Smooth muscle cell (in vitro differentiated cells): ENCODE measurements at regions not wholly inside any gene's neighbourhood (a gene's known extent, or its start where the extent isn't known, plus 50 kb on each side); places are given as distances from the start of the nearest gene placed in this dataset.

ENCODE experiments used
- DNase-seq: peaks from one replicate; lab custom pipeline; 2025; ENCODE audit not compliant: unreplicated experiment; lab: John Stamatoyannopoulos, UW
- H2AFZ ChIP-seq: fragments of 200-600 bp; sonication (generic); 2 replicates; pipeline ENCODE4 v1.6.0; 2016; ENCODE audit warnings: antibody characterized with exemption, low read depth, mild to moderate bottlenecking
- H3F3A ChIP-seq: fragments of 200-600 bp; sonication (generic); 2 replicates; pipeline ENCODE4 v1.6.0; 2017; ENCODE audit warnings: antibody characterized with exemption, low read depth
- H3K27ac ChIP-seq: fragments of 200-600 bp; sonication (generic); 2 replicates; pipeline ENCODE4 v1.5.1; 2016; ENCODE audit warnings: low read depth, mild to moderate bottlenecking
- H3K27me3 ChIP-seq: fragments of 200-600 bp; sonication (generic); 2 replicates; pipeline ENCODE4 v1.6.1; 2016; ENCODE audit warnings: low read depth, mild to moderate bottlenecking
- H3K36me3 ChIP-seq: fragments of 200-600 bp; sonication (generic); 2 replicates; pipeline ENCODE4 v1.5.1; 2016; ENCODE audit warnings: low read depth
- H3K4me1 ChIP-seq: fragments of 200-600 bp; sonication (generic); 2 replicates; pipeline ENCODE4 v1.5.1; 2016; ENCODE audit warnings: low read depth
- H3K4me2 ChIP-seq: fragments of 200-600 bp; sonication (generic); 2 replicates; pipeline ENCODE4 v1.6.0; 2016; ENCODE audit warnings: mild to moderate bottlenecking
- H3K4me3 ChIP-seq: fragments of 200-600 bp; sonication (generic); 2 replicates; pipeline ENCODE4 v1.5.1; 2016; ENCODE audit warnings: mild to moderate bottlenecking
- H3K79me2 ChIP-seq: fragments of 200-600 bp; sonication (generic); 2 replicates; pipeline ENCODE4 v1.6.0; 2016; ENCODE audit warnings: low read depth, mild to moderate bottlenecking
- H3K9ac ChIP-seq: fragments of 200-600 bp; sonication (generic); 2 replicates; pipeline ENCODE4 v1.6.0; 2016; ENCODE audit warnings: low read depth
- H3K9me3 ChIP-seq: fragments of 200-600 bp; sonication (generic); replicated peaks from 2 replicates; pipeline ENCODE4 v1.5.1; 2016; ENCODE audit warnings: low read depth
- H4K20me1 ChIP-seq: fragments of 200-600 bp; sonication (generic); 2 replicates; pipeline ENCODE4 v1.6.0; 2016; ENCODE audit warnings: low read depth
- WGBS: methylation state at CpG from one replicate; pipeline ENCODE4 v1.1.7; 2016; ENCODE audit warnings: low lambda C conversion rate; 5-methylcytosine and 5-hydroxymethylcytosine counted together
- TF ChIP-seq, protein P1 (sequence below): fragments of 200-600 bp; sonication (generic); IDR thresholded peaks from 2 replicates; pipeline ENCODE4 v1.5.1; 2017; ENCODE audit warnings: borderline replicate concordance, mild to moderate bottlenecking, antibody characterized with exemption; ENCODE audit not compliant: insufficient read depth, poor library complexity, severe bottlenecking

DNA sequence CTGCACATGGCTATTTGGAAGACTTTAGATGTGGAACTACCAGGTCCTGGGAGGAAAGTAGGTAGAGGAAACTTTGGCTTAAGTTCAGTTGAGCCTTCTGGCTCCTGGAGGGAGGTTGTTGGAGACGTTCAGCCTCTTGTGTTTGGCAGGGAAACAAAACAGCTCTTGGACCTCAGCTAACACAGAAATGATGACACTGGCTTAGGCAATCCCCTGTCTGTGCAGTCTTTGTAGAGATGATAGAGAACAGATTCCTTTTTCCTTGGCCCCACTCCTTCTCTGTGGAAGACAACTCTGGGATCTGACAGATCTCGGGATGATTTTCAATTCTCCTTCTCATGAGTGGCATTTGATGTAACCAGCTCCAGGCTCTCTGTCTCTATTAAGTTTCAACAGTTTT lies 428.5 kb downstream of the TMEM135 start:
- H3K79me2 ChIP-seq: no peaks in the 10 kb centered on the region
- H3K9ac ChIP-seq: no peak overlapping the region
- no peak for DNase-seq
- H2AFZ ChIP-seq: peak overlapping the region; percentile 29
- WGBS: 33% methylated on average over 2 of the region's 2 CpGs
- no peak overlapping the region for H3K4me3 ChIP-seq
- H3K9me3 ChIP-seq: no peaks in the 10 kb centered on the region
- H3K27ac ChIP-seq: no peak overlapping the region
- no peaks in the 10 kb centered on the region for H3F3A ChIP-seq
- no peaks in the 10 kb centered on the region for H3K27me3 ChIP-seq
- H4K20me1 ChIP-seq: no peaks in the 10 kb centered on the region
- TF ChIP-seq, protein P1, sequence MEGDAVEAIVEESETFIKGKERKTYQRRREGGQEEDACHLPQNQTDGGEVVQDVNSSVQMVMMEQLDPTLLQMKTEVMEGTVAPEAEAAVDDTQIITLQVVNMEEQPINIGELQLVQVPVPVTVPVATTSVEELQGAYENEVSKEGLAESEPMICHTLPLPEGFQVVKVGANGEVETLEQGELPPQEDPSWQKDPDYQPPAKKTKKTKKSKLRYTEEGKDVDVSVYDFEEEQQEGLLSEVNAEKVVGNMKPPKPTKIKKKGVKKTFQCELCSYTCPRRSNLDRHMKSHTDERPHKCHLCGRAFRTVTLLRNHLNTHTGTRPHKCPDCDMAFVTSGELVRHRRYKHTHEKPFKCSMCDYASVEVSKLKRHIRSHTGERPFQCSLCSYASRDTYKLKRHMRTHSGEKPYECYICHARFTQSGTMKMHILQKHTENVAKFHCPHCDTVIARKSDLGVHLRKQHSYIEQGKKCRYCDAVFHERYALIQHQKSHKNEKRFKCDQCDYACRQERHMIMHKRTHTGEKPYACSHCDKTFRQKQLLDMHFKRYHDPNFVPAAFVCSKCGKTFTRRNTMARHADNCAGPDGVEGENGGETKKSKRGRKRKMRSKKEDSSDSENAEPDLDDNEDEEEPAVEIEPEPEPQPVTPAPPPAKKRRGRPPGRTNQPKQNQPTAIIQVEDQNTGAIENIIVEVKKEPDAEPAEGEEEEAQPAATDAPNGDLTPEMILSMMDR: no peak
- no peaks in the 10 kb centered on the region for H3K4me1 ChIP-seq
- H3K4me2 ChIP-seq: no peak overlapping the region
- no peaks in the 10 kb centered on the region for H3K36me3 ChIP-seq

DNA sequence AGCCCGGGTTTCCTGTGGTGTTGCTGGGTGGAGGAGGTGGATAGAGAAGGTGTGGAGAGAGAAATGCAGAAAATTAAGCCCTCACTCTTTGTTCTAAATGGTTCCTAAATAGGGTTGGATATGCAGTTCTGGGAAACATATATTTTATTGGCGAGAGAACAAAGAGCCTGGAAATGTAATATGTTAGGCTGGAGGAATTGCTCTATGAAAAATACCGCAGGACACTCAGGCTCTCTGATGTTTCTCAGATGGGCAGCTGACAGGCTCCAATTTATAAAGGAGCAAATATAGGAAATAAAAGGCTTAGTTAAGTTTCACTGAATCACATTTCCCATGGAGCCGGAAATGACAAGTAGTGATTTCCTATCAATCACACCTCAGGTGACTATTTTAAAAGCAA lies 428.0 kb downstream of the TMEM135 start:
- TF ChIP-seq, protein P1: no peak
- no peaks in the 10 kb centered on the region for H3K36me3 ChIP-seq
- no peak for DNase-seq
- no peaks in the 10 kb centered on the region for H3K4me1 ChIP-seq
- WGBS: 87% methylated on average over 4 of the region's 4 CpGs
- H2AFZ ChIP-seq: no peak overlapping the region
- H3K4me2 ChIP-seq: no peak overlapping the region
- no peaks in the 10 kb centered on the region for H4K20me1 ChIP-seq
- no peaks in the 10 kb centered on the region for H3K79me2 ChIP-seq
- no peaks in the 10 kb centered on the region for H3K9me3 ChIP-seq
- no peak overlapping the region for H3K9ac ChIP-seq
- no peaks in the 10 kb centered on the region for H3F3A ChIP-seq
- H3K27me3 ChIP-seq: no peaks in the 10 kb centered on the region
- H3K27ac ChIP-seq: no peak overlapping the region
- H3K4me3 ChIP-seq: no peak overlapping the region

DNA sequence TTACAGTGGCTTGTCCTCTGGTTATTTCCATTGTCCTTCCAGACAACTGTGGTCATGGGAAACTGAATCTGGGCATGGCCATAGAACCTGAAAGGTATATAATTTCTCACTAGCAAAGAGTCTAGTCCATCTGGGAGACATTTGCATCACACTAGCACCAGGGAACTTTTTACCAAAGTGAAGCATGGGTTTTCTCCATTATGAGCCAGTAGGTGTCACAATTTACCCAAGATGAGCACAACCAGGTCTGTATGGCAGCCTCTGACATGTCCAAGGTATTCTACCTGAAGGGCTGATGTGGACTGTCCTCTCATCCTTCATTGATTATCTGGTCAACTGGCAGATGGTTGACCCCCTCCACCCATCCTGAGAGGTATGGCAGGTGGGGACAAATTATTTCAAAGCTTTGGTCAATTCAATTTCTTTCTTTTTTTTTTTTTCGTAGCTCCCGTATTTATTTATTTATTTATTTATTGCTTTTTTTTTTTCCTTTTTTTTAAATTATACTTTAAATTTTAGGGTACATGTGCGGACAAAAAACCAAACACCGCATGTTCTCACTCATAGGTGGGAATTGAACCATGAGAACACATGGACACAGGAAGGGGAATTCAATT lies 425.9 kb downstream of the TMEM135 start:
- Histone ChIP-seq H3K9ac (no peak overlapping the region), H3K4me3 (no peak overlapping the region), H3K36me3 (no peaks in the 10 kb centered on the region), H4K20me1 (no peaks in the 10 kb centered on the region), H3K4me2 (no peak overlapping the region), H3K9me3 (no peaks in the 10 kb centered on the region), H3K27me3 (peaks cover 11% of the 10 kb centered on the region), H2AFZ (no peak overlapping the region), H3K79me2 (no peaks in the 10 kb centered on the region), H3K4me1 (no peaks in the 10 kb centered on the region), H3K27ac (no peak overlapping the region), H3F3A (no peaks in the 10 kb centered on the region)
- 87% methylated on average over 4 of the region's 4 CpGs for WGBS
- DNase-seq: no peak
- TF ChIP-seq, protein P1: peak; percentile 41

DNA sequence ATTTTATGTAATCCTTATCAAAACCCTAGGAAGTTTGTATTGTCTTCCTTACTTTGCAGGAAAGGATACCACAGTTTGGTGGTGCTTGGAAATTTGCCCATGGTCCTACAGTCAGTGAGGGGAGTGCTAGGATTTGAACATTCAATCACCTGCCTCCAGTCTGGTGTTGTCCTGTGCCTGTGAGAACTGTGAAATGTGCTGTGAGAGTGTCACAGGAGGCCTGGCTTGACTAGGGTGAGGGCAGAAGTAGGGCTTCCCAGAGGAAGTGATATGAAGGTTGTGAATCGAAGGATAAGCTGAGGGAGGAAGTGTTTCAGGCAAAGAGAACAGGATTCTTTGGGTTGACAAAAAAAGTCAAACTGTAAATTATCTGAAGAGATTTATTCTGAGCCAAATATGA lies 424.4 kb downstream of the TMEM135 start:
- H3K36me3 ChIP-seq: no peaks in the 10 kb centered on the region
- no peak overlapping the region for H3K27ac ChIP-seq
- H3K4me3 ChIP-seq: no peak overlapping the region
- H2AFZ ChIP-seq: no peak overlapping the region
- H3K9ac ChIP-seq: no peak overlapping the region
- H3K27me3 ChIP-seq: peaks cover 11% of the 10 kb centered on the region
- H3F3A ChIP-seq: no peaks in the 10 kb centered on the region
- no peaks in the 10 kb centered on the region for H3K4me1 ChIP-seq
- H3K9me3 ChIP-seq: no peaks in the 10 kb centered on the region
- WGBS: 87% methylated on average over 1 of the region's 1 CpG
- no peaks in the 10 kb centered on the region for H3K79me2 ChIP-seq
- H3K4me2 ChIP-seq: no peak overlapping the region
- no peaks in the 10 kb centered on the region for H4K20me1 ChIP-seq
- TF ChIP-seq, protein P1: no peak
- no peak for DNase-seq
